ENCODE measurements at regions not wholly inside any gene's neighbourhood (a gene's known extent, or its start where the extent isn't known, plus 50 kb on each side); places are given as distances from the start of the nearest gene placed in this dataset.
"Not testable (repeated sequence)": the region's sequence is repeated elsewhere in the genome, so short reads cannot be mapped to it uniquely, and the experiment has no call there.

- not testable (repeated sequence) for TF ChIP-seq EZH2phosphoT487 (IDR thresholded peaks at IDR 0.05; ENCODE audit: insufficient read depth, low read depth); EZH2 (IDR thresholded peaks at IDR 0.05; ENCODE audit: insufficient read depth, poor library complexity, severe bottlenecking)
These were observed 164.4 kb downstream of the RND3 start for GRCh38 chr2:150323071-150323470.
